ENCODE measurements at regions not wholly inside any gene's neighbourhood (a gene's known extent, or its start where the extent isn't known, plus 50 kb on each side); places are given as distances from the start of the nearest gene placed in this dataset.

DNA sequence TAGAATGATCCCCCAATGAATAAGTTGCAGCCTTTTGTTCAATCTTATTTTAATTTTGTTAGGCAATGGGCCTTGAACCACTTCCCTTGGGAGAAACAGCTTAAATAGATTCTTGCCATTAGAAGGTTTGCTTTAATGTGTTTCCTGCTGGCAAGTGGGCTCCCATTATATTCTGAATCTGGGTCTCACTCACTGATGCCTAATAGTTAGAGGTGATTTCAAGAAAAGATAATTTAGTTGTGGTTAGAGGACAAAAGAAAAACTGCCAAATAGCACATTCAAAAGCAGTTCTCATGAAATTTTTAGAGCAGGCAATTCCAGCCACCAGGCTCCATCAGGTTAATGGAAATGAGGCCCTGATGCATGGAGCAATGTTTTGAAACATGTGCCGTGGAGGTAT lies 362.6 kb upstream of the CHORDC1 start:
- TF ChIP-seq EZH2 (IDR thresholded peaks at IDR 0.05; ENCODE audit: borderline replicate concordance, insufficient read depth, low read depth, low read length, poor library complexity, severe bottlenecking), result no peak
- TF ChIP-seq, protein P1, sequence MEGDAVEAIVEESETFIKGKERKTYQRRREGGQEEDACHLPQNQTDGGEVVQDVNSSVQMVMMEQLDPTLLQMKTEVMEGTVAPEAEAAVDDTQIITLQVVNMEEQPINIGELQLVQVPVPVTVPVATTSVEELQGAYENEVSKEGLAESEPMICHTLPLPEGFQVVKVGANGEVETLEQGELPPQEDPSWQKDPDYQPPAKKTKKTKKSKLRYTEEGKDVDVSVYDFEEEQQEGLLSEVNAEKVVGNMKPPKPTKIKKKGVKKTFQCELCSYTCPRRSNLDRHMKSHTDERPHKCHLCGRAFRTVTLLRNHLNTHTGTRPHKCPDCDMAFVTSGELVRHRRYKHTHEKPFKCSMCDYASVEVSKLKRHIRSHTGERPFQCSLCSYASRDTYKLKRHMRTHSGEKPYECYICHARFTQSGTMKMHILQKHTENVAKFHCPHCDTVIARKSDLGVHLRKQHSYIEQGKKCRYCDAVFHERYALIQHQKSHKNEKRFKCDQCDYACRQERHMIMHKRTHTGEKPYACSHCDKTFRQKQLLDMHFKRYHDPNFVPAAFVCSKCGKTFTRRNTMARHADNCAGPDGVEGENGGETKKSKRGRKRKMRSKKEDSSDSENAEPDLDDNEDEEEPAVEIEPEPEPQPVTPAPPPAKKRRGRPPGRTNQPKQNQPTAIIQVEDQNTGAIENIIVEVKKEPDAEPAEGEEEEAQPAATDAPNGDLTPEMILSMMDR (IDR thresholded peaks at IDR 0.05), result no peak
